Amniotic stem cell (primary cell): ENCODE measurements at regions not wholly inside any gene's neighbourhood (a gene's known extent, or its start where the extent isn't known, plus 50 kb on each side); places are given as distances from the start of the nearest gene placed in this dataset.
"Not testable (repeated sequence)": the region's sequence is repeated elsewhere in the genome, so short reads cannot be mapped to it uniquely, and the experiment has no call there.

ENCODE experiments used
- DNase-seq: peaks from one replicate; lab custom pipeline; 2025; lab: John Stamatoyannopoulos, UW

- DNase-seq = no peak
These were observed 50.4 kb downstream of the HAPSTR1 start for GRCh38 chr16:9141813-9142212.

GRCh38 chr16:9144106-9144505, 52.7 kb downstream of the HAPSTR1 start:
- DNase-seq = no peak

GRCh38 chr16:9148374-9149015, 57.1 kb downstream of the HAPSTR1 start:
- no peak for DNase-seq

- no peak for DNase-seq
These were observed 59.6 kb downstream of the HAPSTR1 start for GRCh38 chr16:9151074-9151473.

- DNase-seq = no peak
These were observed 60.2 kb downstream of the HAPSTR1 start for GRCh38 chr16:9151597-9151996.

GRCh38 chr16:9152649-9153501, 61.4 kb downstream of the HAPSTR1 start:
- DNase-seq = no peak

- no peak for DNase-seq
These were observed 62.0 kb downstream of the HAPSTR1 start for GRCh38 chr16:9153502-9153864.

GRCh38 chr16:9154567-9155410, 63.3 kb downstream of the HAPSTR1 start:
- DNase-seq = no peak

- no peak for DNase-seq
These were observed 64.4 kb downstream of the HAPSTR1 start for GRCh38 chr16:9155871-9156270.

GRCh38 chr16:9159839-9160550, 68.6 kb downstream of the HAPSTR1 start:
- DNase-seq = peak; percentile 25

- no peak for DNase-seq
These were observed 69.1 kb downstream of the HAPSTR1 start for GRCh38 chr16:9160551-9160911.

GRCh38 chr16:9165681-9166080, 74.2 kb downstream of the HAPSTR1 start:
- no peak for DNase-seq

- not testable (repeated sequence) for DNase-seq
These were observed 75.0 kb downstream of the HAPSTR1 start for GRCh38 chr16:9166326-9166993.

GRCh38 chr16:9169094-9169493, 77.7 kb downstream of the HAPSTR1 start:
- no peak for DNase-seq

GRCh38 chr16:9170470-9170869, 79.0 kb downstream of the HAPSTR1 start:
- no peak for DNase-seq

GRCh38 chr16:9176547-9177418, 85.3 kb downstream of the HAPSTR1 start:
- no peak for DNase-seq

GRCh38 chr16:9177861-9178260, 86.4 kb downstream of the HAPSTR1 start:
- no peak for DNase-seq

- no peak for DNase-seq
These were observed 92.4 kb downstream of the HAPSTR1 start for GRCh38 chr16:9183682-9184353.

- no peak for DNase-seq
These were observed 92.9 kb downstream of the HAPSTR1 start for GRCh38 chr16:9184354-9184690.

- DNase-seq = no peak
These were observed 93.9 kb downstream of the HAPSTR1 start for GRCh38 chr16:9185381-9185780.
